ENCODE measurements at regions not wholly inside any gene's neighbourhood (a gene's known extent, or its start where the extent isn't known, plus 50 kb on each side); places are given as distances from the start of the nearest gene placed in this dataset.

DNA sequence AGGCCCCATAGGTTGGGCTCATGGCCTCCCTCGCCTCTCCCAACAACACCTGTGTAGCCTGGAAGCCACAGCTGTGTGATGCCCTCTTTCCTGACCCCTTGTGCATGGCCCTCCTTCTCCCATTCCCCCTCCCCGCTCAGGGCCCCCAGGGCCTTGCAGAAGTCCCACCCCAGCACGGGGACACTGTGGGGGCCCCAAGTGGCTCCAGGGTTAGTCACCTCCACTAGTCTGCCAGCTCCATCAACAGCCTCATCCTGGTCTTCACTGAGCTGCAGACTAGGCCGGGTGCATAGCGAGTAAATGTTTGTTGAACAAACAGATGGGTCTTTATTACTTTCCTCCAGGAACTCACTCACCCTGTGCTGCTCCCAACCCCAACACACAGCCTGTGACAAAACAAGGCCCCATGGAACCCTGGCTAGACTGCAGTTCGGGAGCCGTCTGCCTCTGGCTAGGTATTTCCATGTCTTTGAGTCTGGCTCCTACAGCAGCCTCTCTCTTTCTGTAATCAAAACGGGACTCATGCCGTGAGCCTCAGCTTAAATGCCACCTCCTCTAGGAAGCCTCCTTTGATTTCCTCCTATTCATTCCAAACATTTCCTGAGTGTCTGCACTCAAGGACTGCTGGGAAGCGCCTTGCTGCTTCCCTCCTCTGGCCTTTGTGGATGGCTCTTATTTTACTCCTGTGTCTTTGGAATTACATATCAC lies 109.9 kb upstream of the ID2 start:
- FAIRE-seq, result no peak
- no peak for DNase-seq (ENCODE audit: insufficient read length, low spot score)

GRCh38 chr2:8572712-8573233 lies 109.1 kb upstream of the ID2 start:
- DNase-seq (ENCODE audit: insufficient read length, low spot score), result no peak
- no peak for FAIRE-seq

GRCh38 chr2:8573234-8573941 lies 108.5 kb upstream of the ID2 start:
- DNase-seq (ENCODE audit: insufficient read length, low spot score) (no peak), FAIRE-seq (no peak)

DNA sequence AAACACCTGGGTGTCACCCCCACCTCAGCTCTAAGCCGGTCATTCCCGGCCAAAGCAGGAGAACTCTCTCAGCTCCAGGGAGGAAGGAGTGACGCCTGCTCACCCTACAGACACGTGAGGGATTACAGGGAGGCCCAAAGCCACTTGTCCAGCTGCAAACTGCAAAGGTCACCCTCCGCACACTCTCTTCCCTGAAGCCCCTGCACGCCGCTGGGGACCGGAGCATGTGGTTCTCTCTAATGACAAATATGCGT lies 108.0 kb upstream of the ID2 start:
- no peak for DNase-seq (ENCODE audit: insufficient read length, low spot score)

GRCh38 chr2:8574196-8575037 lies 107.4 kb upstream of the ID2 start:
- no peak for FAIRE-seq
- DNase-seq (ENCODE audit: insufficient read length, low spot score), result no peak

More for the DNA sequence above, 108.0 kb upstream of the ID2 start:
- FAIRE-seq, result no peak

GRCh38 chr2:8575038-8575833 lies 106.6 kb upstream of the ID2 start:
- DNase-seq (ENCODE audit: insufficient read length, low spot score), result no peak
- FAIRE-seq, result no peak

GRCh38 chr2:8575834-8576423 lies 105.9 kb upstream of the ID2 start:
- DNase-seq (ENCODE audit: insufficient read length, low spot score) (no peak), FAIRE-seq (peak; percentile 81)

DNA sequence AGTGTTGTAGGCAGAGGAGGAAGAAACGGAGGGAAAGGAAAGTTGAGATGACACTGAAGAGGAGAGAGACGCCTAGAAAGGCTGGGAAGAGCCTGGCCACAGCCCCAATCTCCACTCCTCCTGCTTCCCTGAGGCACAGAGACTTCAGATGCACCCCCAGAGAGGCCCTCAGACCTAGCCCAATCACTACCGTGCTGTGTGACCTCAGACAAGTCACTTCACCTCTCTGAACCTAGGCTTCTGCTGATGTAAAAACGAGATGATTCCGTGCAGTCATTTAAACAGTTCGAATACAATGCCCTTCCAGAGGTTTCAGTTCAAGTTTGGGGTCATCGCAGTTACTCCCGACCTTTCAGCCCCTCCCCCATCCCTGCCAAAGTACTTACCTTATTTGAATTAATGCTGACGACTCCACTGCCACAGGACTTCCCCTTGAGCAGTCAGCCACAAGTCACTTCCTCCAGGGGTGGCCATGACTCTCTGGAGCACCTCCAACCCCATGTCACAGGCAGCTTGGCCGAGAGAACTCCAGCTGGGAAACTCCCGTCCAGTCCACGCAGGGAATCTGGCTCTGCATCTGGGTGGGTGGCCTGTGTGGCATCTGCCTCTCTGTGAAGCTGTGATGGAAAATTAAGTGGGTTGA lies 105.2 kb upstream of the ID2 start:
- no peak for FAIRE-seq

GRCh38 chr2:8577573-8577972 lies 104.3 kb upstream of the ID2 start:
- DNase-seq (ENCODE audit: insufficient read length, low spot score) (no peak), FAIRE-seq (no peak)

More for the DNA sequence above, 105.2 kb upstream of the ID2 start:
- DNase-seq (ENCODE audit: insufficient read length, low spot score), result no peak

DNA sequence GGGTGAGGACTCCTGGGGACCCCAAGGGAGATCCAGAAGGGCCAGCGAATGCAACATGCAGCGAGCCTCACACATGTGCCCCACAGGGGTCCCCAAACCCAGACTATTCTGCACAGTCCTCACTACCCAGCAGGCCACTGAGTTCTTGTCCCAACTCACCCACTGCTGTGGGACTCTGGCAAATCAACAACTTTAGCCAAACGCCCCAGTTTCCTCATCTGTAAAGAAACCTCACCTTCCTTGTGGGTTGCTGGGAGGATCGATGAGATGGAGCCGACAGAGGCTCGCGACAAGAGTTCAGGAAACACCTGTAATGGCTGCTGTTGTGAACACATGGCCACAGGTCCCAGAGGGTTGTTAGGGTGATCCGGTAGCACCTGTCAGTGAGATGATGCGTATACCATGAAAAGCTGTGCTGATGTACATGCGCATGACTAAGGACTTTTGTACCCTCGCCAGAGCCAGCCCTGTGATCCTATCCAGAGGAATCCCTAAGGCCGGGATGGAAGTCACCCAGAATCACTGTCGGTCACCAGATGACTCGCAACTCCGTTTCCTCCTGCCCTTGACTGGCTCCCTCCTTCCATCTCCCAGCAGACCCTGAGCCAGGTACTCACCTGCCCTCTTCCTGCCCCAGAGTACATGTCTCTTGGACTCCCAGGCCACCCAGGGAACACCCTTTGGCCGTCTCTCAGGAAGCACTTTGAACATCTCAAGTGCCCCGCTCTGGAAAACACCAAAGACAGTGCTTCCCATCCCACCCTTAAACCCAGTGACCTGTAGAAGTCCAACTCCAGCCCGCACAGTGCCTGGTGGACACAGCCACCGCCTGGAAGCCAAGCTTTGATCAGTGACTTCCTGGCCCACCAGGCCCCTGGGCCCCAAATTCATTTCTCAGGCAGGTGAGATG lies 103.3 kb upstream of the ID2 start:
- FAIRE-seq (no peak), DNase-seq (ENCODE audit: insufficient read length, low spot score) (no peak)

DNA sequence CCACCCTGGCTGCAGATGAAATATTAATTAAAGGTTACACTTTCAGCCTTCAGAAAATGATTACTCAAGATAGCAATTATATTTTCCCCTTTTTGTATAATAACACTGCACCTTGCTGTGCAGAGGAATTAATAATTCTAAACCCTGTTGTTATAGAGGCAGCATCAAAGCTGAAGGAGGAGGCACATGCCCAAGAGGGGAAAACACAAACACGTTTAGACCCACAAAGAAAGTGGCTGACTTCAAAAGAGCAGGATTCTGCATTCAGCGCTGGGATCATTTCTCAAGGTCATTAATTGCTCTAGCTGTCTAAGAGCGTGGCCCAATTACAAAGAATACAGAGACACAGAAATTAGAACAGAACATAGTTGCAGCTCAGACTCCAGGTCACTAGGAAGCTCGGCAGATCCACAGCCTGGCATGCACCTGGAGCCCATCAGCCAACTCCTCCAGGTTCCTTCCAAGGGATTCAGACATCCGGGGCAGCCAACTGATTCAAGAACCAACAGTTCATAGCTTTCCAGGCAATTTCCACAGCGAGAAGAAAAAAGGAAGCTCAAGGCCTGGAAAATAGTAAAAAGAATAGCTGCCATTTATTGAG lies 102.3 kb upstream of the ID2 start:
- no peak for FAIRE-seq
- no peak for DNase-seq (ENCODE audit: insufficient read length, low spot score)

DNA sequence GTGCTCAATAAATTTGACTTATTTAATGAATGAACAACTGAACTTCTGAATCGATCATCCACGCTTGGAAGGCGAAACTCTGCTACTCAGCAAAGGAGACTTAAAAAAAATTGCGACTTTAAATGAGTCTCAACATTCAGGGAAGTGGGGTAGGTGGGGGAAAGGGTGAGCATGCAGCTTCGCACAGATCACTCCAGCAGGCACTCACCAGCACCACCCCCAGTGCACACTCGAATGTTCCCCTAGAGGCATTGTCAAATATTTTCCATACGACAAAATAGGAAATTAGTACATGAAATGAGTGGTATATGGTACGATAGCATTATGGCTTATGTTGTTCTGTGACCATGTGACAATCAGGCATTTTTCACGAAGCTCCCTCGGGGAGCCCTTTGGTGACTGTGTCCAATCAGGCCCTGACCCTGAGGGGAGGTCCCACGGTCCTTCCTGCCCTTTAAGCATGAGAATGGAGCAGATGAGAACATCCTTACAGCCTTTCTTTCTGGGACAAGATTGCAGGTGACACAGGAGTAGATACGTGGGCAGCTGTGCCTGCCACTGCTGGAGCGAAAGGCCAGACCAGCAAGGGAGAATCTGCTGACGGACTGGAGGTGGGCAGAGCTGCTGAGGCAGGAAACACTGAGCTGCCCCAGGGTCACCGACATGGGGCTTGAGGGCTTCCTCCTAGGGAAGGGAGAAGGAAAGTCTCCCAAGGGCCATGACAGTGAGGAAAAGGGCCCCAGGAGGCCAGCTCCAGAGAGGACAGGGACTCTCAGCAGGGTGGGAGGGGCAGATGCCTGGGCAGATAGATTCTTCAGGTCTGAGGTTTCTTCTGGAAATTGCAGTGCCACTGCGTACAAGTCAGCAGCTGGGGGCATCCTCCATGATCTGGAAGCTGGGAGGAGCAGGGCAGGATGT lies 101.3 kb upstream of the ID2 start:
- peak; percentile 59 for FAIRE-seq
- no peak for DNase-seq (ENCODE audit: insufficient read length, low spot score)

DNA sequence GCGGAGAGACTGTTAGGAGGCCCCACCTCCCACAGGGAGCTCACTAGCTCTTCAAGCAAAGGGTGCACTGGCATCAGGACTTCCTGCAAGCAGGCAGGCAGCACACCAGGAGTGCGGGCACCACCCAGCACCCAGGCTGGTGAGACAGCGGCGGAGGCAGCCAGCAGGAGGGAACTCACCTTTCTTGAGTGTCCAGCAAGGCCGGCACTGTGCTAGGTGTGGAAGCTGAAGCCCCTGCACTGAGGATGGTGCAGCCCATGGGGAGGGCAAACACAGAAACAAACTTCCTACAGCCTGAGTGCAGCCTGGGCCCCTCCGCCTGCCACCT lies 100.7 kb upstream of the ID2 start:
- no peak for FAIRE-seq
- no peak for DNase-seq (ENCODE audit: insufficient read length, low spot score)

DNA sequence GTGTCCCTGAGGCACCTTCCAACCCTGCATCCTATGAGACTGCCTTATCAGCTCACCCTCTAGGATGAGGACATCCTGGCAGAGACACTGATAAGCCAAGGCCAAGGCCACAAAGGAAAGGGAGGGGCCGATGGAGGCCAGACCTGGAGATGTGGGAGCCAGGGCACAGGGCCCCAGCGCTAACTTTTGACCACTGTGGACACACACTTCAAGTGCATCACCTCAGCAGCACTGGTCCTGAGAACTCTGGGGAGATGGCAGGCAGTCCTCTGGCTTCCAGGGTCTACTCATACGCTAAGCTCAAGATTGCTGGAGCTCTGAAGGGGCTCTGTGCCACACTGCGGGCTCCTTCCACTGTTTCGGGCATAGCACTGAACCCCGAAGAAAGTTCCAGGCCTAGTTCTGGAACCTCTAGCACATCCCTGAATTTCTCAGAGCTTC lies 100.2 kb upstream of the ID2 start:
- no peak for FAIRE-seq
- DNase-seq (ENCODE audit: insufficient read length, low spot score), result no peak

- FAIRE-seq, result no peak
- no peak for DNase-seq (ENCODE audit: insufficient read length, low spot score)
Observed at GRCh38 chr2:8582191-8582590, 99.7 kb upstream of the ID2 start.

GRCh38 chr2:8582651-8583399 lies 99.0 kb upstream of the ID2 start:
- FAIRE-seq (no peak), DNase-seq (ENCODE audit: insufficient read length, low spot score) (no peak)
